GM12891 (cell line): ENCODE measurements at regions not wholly inside any gene's neighbourhood (a gene's known extent, or its start where the extent isn't known, plus 50 kb on each side); places are given as distances from the start of the nearest gene placed in this dataset.

Experiments used
- PAX5 ChIP-seq: IDR thresholded peaks from 2 replicates; pipeline ENCODE4 v1.6.1; 2011; ENCODE audit warnings: low read length, moderate library complexity, mild to moderate bottlenecking; ENCODE audit not compliant: insufficient read depth, severe bottlenecking
- POLR2A ChIP-seq: IDR thresholded peaks from 2 replicates; pipeline ENCODE4 v1.6.1; 2011; ENCODE audit warnings: low read depth, low read length, control low read depth
- SPI1 ChIP-seq: IDR thresholded peaks from 2 replicates; pipeline ENCODE4 v1.6.1; 2011; ENCODE audit warnings: low read depth, low read length, control low read depth

DNA sequence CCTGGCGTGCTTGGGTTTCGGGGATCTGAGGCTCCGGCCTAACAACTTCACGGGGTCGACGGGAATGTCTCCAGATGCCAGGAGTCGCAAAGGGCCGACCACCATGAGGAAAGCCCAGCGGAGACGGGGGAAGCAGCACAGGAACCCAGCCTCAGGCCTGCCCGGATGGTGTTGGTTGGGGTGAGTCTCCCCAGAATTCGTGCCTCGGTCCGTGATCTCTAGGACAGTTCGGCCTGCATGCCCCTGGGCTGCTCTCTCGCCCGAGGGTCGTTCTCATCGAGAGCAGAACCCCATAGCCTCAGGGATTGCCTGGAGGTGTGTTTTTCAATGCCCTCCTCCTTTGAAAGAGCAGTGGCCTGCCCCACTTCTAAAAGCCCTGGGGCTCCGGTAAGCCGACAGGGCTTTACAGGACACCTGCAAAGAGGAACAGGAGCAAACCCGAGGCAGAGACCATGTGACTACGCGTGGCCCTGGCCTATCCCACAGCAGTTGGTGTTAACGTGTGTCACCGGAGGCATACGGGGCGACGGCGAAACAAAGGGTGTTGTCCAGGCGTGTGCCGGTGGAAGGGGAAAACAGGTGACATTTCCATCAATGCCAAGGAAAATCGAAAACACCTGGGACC lies 973.1 kb upstream of the DEFB115 start:
- no peak for TF ChIP-seq PAX5
- TF ChIP-seq SPI1: no peak
- no peak for TF ChIP-seq POLR2A
